Stimulated activated CD4-positive, alpha-beta T cell treated with anti-CD3 and anti-CD28 coated beads, Interleukin-1b, Interleukin-23, amount 100 ng/mL, for 1 hour (primary cell): ENCODE measurements at regions not wholly inside any gene's neighbourhood (a gene's known extent, or its start where the extent isn't known, plus 50 kb on each side); places are given as distances from the start of the nearest gene placed in this dataset.

Experiments used
- DNase-seq, 2 donors: peaks; one replicate each; pipeline ENCODE4 v3.0.0-alpha.2; 2020; ENCODE audit warnings: low read depth in 2 of 2

DNA sequence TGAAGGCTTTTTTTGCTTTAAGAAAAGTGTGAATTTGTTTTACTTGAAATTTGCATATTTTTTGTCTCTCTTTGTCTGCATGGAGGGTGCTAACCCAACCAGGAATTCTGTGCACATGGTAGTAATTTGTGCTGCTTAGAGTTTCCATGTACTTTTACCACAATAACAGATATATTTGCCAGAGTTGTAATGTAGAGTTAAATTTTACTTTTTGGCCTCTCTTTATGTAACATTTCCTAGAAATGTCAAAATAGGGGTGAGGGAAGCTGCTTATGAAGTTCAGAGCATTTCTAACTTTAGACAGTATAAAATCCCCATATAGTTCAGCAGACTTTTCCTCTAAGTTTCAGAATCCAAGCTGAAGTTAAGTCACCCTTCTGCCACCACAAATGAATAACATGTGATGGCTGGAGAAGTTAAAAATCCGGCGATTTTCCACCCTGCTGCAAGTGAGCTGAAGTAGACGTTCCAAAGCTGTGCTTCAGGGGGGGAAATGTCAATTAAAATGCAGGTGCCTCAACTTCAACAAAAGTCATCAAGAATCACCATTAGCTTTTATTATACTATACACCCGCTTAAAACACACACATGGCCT, 385.7 kb upstream of the NR2F2 start:
- DNase-seq = no peak

DNA sequence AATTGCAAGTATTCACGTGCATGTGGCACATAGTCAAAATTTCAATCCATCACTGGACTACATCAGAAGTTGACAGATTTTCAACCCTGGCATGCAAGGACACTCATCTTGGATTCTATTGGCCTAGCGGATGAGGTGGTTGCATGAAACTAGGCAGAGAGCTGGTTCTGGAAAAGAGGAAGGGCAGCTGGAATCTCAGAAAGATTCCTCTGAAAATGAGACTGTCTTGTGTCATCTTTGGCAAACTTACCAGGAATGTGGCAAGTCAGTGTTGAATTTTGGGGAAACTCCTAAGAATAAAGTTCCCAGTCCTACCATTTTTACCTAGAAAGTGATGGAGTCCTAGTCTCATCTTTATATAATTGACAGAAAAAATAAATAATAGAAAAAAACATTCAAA, 384.3 kb upstream of the NR2F2 start:
- DNase-seq = no peak

DNA sequence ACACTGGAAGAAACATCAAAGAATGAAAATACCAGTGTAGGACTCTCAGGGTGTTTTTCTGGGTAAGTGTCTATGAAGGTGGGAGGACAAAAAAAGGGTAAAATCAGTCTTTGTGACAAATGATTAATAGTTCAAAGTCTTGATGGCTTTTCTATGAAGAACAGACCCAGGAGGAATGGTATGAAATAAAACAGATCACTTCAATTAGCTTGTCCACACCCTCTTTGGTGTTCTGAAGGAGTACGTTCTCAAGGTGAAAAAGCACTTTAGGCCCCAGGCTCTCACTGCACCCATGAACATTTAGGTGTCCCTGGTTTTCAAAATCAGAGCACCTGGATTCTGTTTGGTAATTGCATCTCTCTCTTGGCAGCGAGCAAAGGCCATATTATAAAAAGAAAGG, 383.6 kb upstream of the NR2F2 start:
- no peak for DNase-seq

DNA sequence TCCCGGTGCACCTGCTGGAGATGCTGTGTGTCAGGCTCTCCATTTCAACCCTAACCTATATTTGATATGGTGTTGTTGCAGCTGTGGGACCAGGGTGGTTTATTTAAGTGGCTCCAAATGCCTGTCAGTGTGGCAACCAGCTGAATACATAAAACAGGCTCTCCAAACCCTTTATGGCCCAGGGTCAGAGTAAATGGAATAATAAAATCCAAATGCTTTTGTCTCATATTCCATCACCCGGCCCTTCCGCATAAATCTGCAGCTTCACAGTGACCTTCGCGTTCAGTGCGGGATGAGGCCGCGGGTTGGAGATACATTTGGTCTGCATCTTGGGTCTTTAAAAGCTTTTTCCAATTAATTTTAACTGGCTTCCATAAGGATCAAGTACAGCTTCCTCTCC, 382.1 kb upstream of the NR2F2 start:
- no peak for DNase-seq

DNA sequence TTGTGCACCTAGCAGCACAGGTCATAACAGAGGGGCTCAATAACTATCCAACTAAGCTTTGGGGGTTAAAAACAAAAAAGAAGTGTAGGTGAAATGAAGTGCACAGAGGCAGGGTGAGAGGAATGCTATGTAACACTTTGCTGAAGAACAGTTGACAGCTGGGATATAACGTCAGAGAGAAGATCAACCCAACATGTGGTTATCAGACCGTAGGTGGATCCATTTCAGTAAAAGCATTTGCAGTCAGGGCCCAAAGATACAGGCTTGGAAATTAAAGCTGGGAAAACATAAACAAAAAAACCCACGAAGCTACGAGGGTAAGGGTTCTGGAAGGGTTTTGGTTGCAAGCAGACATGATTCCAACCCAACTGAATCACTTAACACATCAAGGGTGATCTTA, 377.5 kb upstream of the NR2F2 start:
- DNase-seq = no peak

DNA sequence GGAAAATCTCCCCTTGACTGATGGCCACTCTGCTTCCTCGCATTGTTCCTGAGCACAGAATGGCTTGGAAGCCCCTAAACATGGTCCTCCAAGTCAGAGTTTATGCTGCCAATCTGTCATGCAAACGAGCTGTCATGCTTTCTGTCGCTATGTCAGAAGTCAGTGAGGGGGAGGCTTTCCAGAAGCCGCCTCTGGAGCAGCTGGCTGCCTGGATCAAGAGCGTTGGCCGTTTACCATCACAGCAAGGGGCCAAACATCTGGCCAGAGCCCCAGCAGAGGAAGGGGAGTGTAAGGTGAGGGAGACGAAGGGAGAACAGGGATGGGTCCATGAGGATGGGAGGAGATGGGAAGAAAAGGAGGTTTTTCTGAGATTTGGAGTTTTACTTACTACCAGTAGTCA, 372.6 kb upstream of the NR2F2 start:
- no peak for DNase-seq

DNA sequence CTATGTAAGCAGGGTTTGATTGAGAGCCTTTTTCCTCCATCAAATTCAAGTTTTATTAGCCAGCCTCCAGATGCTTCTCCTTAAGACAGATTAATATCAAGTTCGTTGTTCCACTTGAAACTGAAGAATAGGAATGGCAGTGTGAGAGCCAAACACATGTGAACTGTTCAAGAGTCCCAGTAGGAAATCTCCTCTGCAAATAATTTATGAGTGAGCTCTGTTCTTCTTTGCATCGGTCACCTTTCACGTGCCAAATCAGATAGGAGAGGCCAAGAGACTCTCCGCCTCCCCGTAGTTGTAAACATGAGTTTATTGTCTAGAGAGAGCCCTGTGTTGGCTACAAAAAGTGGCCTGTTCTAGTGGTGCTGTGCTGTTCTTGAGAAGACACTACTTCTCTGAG, 372.1 kb upstream of the NR2F2 start:
- DNase-seq = no peak

DNA sequence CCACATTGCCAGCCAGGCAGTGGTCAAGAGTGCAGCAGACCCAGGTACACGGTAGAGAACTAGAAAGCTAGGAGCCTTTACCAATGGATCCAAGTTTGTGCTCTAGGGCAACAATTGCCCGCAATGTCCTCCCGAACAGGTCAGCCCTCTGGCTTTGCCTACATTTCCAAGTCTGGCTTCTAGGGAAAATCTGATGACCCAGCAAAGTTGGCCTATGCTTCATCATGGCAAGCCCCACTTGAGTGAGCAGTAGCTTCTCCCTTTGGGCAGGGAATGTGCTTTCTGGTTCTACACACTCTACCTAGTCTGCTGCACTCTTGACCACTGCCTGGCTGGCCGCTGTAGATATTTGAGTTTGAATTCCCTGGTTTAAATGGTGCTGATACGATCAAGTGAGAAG, 361.6 kb upstream of the NR2F2 start:
- no peak for DNase-seq

DNA sequence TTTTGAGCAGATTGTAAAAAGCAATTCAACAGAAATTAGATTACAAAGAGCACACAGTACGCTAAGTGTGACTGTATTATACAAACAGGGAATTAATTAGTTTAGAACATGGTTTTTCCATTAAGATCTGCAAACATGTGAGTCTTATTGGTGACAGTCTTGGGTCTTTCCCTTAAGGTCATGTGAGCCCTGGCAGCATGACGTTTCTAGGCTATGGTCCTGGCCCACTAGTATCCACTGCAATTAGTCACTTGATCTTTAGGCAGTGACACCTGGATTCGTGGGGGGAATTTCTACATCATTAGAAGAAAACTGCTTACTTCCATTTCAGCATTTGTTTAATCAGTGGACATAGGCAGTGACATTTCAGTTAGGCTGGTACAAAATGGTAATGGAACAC, 360.2 kb upstream of the NR2F2 start:
- DNase-seq = no peak

DNA sequence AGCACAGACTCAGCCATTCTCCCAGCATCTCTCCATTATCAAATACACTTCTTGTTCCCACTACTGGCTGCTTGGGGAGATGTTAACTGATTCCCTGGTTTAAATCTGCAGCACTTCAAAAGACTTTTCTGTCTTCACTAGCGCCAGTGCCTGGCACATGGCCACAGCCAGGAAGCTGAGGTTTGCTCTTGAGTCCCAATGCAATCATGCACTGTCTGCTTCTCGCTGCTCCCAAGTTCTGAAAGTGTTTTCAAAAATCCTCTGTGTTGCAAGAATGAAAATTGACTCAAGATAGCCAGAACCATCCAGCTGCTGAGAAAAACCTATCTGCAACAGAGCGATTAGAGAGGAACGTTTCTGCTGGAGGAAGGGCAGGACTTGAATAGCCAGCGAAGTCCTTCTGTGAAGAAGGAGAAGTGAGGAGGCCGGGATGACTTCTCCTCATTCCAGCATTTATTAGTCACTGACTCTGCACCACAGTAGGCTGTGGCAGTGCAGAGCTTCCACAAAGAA, 358.4 kb upstream of the NR2F2 start:
- DNase-seq = no peak

DNA sequence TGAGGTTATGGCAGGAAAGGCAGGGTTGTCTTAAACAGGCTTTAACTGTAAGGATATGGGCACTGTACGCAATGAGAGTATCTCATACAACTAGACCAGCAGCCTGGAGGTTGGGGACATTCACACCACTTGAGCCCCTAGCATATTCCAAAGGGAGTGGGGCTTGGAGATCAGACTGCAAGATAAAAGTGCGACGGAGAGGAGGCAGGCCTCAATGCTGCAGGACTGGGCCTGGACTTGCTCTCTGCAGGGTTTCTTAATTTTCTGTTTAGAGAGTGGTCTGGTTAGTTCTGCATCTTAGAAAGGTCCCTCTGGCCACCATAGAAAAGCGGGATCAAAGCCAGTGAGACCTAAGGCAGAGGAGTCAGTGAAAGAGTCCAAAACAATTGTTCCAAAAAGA, 357.7 kb upstream of the NR2F2 start:
- no peak for DNase-seq

DNA sequence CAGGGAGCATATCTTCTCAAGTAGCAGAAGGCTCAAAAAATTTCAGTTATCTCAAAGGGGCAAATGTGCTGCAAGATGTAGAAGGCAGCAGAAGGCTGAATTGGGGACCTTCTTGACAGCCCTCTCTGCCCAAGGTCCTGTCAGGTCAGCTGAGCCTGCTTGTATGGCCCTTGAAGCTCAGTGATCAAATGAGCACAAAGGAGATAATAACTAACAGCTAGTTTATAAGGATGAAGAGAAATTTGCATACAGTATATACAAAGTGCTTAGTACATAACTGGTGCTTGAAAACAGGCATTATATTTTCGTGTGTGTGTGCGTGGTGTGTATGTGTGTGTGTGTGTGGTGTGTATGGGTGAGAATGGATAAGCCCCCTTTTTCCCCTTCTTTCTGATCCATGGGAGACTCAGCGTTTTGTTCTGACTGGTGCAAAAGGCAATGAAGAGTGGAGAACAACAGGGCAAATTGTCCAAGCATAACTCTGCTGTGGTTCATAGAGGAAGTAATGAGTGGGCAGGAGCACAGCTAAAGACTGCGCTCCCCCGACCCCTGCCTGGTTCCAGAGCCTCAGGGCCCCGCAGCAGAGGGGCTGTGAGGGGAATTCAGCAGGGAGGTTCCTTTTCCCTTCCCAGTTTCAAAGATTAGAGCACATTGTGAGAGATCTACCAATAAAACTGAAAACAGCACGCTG, 356.8 kb upstream of the NR2F2 start:
- DNase-seq = no peak

DNA sequence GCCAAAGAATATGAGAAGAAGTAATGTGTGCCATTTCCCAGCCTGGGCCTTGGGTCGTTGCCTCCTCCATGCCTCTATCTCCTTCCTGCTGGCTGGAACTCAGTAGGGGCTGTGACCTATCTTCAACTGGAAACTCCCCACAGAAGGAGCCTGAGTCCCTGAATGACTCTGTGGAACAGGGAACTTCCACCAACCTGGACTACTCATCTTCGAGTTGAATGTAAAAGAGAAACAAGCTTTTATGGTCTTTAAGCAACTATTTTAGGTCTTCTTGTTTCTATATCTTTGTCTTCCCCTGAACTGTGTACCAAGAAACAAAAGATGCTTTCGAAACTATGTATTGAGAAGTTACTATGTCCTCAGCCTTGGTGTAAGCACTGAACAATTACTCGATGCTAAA, 355.3 kb upstream of the NR2F2 start:
- no peak for DNase-seq

DNA sequence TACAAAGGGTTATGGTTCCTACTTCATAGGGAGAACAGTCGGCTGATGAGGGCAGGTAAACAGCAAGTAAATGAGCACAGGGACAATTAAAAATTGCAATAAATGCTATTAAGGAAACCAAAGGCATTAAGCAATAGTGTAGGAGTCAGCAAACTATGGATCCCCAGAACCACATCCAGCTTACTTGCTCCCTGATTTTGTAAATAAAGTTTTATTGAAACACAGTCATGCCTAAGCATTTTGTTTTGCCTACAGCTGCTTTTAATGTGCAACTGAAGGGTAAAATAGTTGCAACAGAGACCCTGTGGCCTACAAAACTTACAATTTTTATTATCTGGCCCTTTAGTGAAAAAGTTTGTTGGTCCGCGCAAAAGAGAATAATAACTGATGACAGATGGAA, 351.2 kb upstream of the NR2F2 start:
- no peak for DNase-seq

DNA sequence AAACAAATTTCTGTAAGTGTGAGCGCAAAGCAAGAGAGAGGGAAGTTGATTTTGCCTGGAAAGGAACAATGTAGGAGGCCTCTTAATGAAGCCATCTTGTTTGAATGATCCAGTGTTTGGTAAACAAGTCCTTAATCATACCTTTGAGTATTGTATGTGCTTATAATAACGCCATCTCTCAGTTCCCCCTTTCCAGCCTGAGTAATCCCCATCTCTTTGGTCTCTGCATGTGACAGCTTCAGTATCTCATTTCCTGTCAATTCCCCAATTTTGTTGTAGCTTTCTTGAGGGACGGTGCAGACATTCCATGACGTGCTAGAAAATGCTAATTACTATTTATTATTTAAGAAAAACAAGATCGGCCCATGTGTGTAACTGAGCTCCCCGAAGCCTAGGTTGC, 349.3 kb upstream of the NR2F2 start:
- DNase-seq = no peak

DNA sequence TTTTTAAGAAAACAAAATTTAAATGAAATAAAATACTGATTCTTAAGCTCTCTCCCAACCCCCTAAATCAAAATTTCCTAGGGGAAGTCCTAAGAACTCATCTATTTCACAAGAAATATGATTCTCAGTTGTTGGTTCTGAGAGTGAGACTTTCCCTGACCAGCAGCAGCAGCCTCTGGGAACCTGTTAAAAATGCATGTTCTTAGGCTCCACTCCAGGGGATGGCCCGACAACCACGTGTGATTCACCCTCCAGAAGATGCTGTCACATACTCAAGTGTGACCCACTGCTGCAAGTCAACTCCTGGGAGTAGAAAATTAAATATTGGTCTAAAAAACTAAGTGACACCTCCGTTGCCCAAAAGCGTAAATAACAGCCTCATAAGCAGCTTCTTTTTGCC, 343.2 kb upstream of the NR2F2 start:
- DNase-seq = no peak

DNA sequence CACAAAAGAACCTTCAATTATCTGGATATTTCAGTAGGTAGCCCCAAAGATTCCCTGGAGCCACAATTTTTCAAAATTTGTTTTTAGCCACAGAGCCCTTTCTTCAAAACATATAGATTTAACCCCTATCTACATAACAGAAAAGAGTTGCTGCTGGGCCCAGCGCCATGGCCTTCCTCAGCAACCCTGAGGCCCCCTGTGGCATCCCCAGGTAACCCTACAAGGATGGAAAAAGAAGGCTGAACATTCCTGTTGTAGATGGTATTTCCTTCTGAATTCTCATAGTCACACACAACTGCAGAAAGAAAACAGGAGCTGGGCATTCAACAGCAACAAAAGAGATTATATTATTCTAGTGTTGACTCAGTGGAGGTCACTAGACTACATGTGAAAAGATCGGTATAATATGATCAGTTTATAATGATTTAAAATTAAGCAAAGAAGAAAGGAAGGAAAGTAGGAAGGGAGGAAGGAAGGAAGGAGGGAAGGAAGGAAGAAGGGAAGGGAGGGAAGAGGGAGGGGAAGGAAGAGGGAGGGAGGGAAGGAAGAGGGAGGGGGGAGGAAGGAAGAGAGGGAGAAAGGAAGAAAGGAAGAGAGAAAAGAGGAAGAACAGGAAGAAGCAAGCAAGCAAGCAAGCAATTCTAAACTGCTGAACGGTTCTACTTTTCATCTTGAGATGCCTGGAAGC, 342.5 kb upstream of the NR2F2 start:
- DNase-seq = no peak

DNA sequence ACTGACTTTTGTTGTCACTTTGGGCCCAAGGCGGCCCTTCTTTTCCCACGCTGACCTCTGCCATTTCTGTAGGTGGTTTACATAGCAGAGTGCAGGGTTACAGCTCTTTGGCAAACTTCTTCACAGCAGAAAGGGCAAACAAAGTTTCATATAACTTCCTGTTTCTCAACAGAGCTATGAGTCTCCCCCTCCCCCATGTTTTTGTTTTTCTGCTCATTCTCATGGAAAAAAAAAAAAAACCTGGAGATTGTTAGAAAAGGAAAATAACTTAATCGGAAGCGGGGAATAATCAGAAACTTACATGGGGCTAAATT, 342.0 kb upstream of the NR2F2 start:
- no peak for DNase-seq

DNA sequence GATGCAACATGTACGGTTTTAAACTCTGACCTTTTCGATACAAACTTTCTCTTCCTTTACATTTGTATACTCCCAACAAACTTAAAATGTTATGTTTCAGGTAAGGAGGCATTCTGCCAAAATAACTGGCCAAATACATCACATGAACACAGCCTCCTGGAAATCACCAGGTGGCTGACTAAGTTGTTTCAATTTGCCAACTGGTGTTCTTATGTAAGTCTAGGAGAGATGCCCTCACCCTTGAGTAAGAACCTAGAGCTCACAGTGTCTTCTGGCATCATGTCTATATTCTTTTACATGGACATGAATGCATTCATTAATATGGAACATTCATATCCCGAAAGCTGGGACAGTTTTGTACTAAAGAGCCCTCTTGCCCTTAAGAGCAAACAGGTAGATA, 341.1 kb upstream of the NR2F2 start:
- no peak for DNase-seq

DNA sequence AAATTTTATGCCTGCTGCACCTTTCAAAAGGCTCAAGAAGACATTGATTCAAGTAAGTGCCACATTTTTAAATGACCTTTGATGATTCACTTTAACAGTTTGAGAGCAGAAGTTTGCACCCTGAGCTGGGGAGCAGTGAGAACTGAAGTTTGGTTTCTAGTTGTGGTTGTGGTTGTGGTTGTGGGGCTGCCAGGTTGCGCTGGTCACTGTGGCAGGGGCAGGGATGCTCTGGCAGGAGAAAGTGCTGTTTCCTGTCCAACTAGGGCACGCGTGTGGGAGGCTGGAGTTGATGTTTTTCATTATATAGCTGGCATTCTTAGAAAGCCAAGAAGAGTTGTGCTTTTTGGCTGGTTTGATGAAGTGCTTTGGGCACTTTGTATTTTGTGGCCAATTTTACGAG, 339.7 kb upstream of the NR2F2 start:
- DNase-seq = no peak

DNA sequence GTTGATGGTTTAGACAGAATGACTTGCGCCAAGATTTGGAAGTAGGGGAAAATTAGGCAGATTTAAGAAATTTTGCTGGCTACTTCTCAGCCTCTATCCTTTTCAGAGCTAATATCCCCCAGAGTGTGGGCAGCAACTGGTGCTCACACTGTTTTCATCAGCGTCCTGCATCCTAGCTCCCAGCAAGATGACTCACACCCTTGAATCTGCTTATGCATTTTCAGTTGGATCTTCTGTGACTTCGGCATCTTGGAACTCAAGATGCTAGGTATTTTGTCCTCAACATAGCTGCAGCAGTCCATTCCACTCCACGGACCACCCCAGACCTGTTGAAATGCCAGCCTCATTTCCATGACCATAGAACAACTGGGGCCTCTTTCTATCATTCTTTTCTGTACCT, 336.1 kb upstream of the NR2F2 start:
- DNase-seq = no peak

DNA sequence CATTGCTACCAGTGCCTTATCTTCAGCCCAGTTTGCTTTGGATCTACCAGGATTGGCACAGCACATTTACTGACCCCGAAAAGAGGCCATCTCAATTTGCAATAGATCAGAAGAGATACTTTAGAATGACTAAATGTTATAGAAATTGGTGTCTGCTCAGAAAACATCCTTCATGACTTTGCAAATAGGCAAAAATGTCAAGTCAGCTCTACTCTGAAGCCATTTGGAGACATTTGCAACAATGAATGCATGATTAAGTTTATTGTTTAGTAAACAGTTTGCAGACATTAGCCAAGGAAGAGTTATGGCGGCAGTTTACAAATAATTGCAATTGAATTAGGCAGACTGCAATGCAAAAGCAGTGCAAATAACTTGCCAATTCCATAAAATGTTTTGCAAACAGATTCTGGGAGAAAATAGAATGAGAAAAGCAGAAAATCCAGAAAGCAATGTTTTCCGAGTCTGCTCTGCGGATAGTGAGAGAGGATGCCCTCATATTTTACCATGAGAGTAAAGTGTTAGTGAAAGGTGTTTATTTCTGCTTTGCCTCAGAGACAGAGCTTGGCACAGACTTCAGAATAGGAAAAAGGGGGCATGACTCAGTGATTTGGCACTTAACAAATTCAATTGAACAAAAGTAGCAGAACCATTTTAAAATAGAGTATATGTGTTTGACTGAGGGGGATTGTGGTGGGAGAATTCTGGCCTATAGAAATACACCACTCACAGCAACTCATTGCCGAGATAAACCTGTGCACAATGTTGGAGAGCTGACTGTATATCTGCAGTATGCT, 334.9 kb upstream of the NR2F2 start:
- no peak for DNase-seq

DNA sequence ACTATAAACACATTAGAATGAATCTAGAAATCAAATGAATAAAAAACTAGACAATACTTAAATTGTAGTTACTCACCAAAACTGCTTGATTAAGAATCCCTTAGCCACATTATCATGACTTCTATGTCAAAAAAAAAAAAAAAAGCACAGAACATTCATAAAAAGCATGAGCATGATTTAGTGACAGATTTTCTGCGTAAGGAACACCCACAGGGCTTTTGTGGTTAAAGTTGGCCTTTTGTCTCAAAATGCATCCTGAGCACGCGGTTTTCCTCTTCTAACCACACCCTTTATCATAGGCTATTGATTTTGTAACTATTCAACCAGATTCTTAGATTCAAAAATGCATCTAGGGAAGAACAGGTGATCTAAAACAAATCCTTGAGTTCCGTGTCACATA, 334.0 kb upstream of the NR2F2 start:
- no peak for DNase-seq
